Activated CD8-positive, alpha-beta T cell treated with anti-CD3 and anti-CD28 coated beads for 36 hours (primary cell): ENCODE measurements at regions not wholly inside any gene's neighbourhood (a gene's known extent, or its start where the extent isn't known, plus 50 kb on each side); places are given as distances from the start of the nearest gene placed in this dataset.
A peak's percentile ranks its signal among the peaks of the same experiment; 100 is the strongest.

Experiments used
- ATAC-seq: fragments of 200-7000 bp; cut with Tn5 transposase; one replicate; pipeline ENCODE4 v1.10.0; 2021; ENCODE audit warnings: mild to moderate bottlenecking, moderate library complexity
- CTCF ChIA-PET: fragments of 350-600 bp; sonication (Branson Sonifier 250); formaldehyde crosslinking; loops from one replicate; lab custom pipeline; 2021; ENCODE audit warnings: antibody characterized with exemption; lab: Charles Lee
- POLR2A ChIA-PET: fragments of 350-600 bp; sonication (Branson Sonifier 250); formaldehyde crosslinking; loops from one replicate; lab custom pipeline; 2021; ENCODE audit warnings: antibody characterized with exemption; lab: Charles Lee
- DNase-seq: peaks from one replicate; pipeline ENCODE4 v3.0.0-alpha.2; 2020
- H3K27ac Mint-ChIP-seq: one replicate; pipeline ENCODE4 v1.8.0; 2021; ENCODE audit warnings: mild to moderate bottlenecking, mixed read lengths
- H3K27me3 Mint-ChIP-seq: one replicate; pipeline ENCODE4 v1.8.0; 2021; ENCODE audit warnings: mixed read lengths
- H3K36me3 Mint-ChIP-seq: one replicate; pipeline ENCODE4 v1.8.0; 2021; ENCODE audit warnings: low read depth, mixed read lengths
- H3K4me1 Mint-ChIP-seq: one replicate; pipeline ENCODE4 v1.8.0; 2021; ENCODE audit warnings: low read depth, mixed read lengths
- H3K4me3 Mint-ChIP-seq: one replicate; pipeline ENCODE4 v1.8.0; 2021; ENCODE audit warnings: mild to moderate bottlenecking, moderate library complexity, mixed read lengths
- H3K9me3 Mint-ChIP-seq: one replicate; pipeline ENCODE4 v1.8.0; 2021; ENCODE audit warnings: mixed read lengths
- CTCF ChIP-seq: fragments of 200-600 bp; IDR thresholded peaks from one replicate; pipeline ENCODE4 v1.8.0; 2022; ENCODE audit warnings: antibody characterized with exemption, mild to moderate bottlenecking
- intact Hi-C: fragments of 100-400 bp; cut with micrococcal nuclease; formaldehyde crosslinking; loops from one replicate; pipeline ENCODE4 v1.10.0; 2022

GRCh38 chr13:111049791-111050538 is 65.1 kb upstream of the ARHGEF7 start:
- H3K9me3 Mint-ChIP-seq = no peaks in the 10 kb centered on the region
- no peak overlapping the region for H3K27ac Mint-ChIP-seq
- TF ChIP-seq CTCF = no peak
- H3K4me1 Mint-ChIP-seq = peaks cover 5% of the 10 kb centered on the region
- ATAC-seq = no peak
- H3K4me3 Mint-ChIP-seq = no peak overlapping the region
- H3K36me3 Mint-ChIP-seq = no peaks in the 10 kb centered on the region
- peak; percentile 16 for DNase-seq
- H3K27me3 Mint-ChIP-seq = peaks cover 11% of the 10 kb centered on the region
- intact Hi-C loops = loop anchor here (10.0 kb wide), 1 partner anchor 105 kb away; no protein-coding TSS in a partner anchor
- ChIA-PET CTCF (no interaction called here), POLR2A (no interaction called here)

GRCh38 chr13:111048387-111048786 is 66.7 kb upstream of the ARHGEF7 start:
- TF ChIP-seq CTCF = no peak
- intact Hi-C loops = no loop called here
- POLR2A ChIA-PET = no interaction called here
- no peak for DNase-seq
- CTCF ChIA-PET = interaction anchor here (1.0 to 1.1 kb wide), 2 partner anchors 19 to 115 kb away, joined by 3 to 4 read pairs; no protein-coding TSS in a partner anchor
- peaks cover 5% of the 10 kb centered on the region for H3K4me1 Mint-ChIP-seq
- H3K27me3 Mint-ChIP-seq = peaks cover 3% of the 10 kb centered on the region
- H3K36me3 Mint-ChIP-seq = no peaks in the 10 kb centered on the region
- H3K4me3 Mint-ChIP-seq = no peak overlapping the region
- no peaks in the 10 kb centered on the region for H3K9me3 Mint-ChIP-seq
- ATAC-seq = no peak
- H3K27ac Mint-ChIP-seq = no peak overlapping the region

DNA sequence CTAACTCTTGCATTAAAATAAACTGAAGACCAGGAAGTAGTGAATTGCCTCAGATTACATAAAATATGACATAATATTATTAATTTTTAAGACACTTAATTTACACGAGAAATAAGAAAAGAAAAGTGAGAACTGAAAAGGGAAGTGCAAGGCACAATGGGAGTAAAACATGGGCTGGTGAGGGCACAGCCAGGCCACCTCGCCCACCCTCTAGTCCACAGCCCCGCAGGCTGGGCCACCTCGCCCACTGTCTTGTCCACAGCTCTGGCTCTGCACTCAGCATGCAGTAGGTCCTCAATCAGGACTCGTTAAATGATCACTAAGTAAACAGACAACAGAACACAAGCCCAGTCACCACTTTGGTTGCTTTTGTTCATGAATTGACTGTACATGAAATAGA is 67.8 kb upstream of the ARHGEF7 start:
- H3K4me1 Mint-ChIP-seq = peaks cover 5% of the 10 kb centered on the region
- ATAC-seq (no peak), DNase-seq (no peak)
- no peak overlapping the region for H3K27ac Mint-ChIP-seq
- no peak for TF ChIP-seq CTCF
- H3K4me3 Mint-ChIP-seq = no peak overlapping the region
- no peaks in the 10 kb centered on the region for H3K36me3 Mint-ChIP-seq
- H3K27me3 Mint-ChIP-seq = peaks cover 4% of the 10 kb centered on the region
- no peaks in the 10 kb centered on the region for H3K9me3 Mint-ChIP-seq
- intact Hi-C loops = no loop called here
- CTCF ChIA-PET = interaction anchor here (2.6 kb wide), 1 partner anchor 21 kb away, joined by 13 read pairs; no protein-coding TSS in a partner anchor
- POLR2A ChIA-PET = no interaction called here

- H3K9me3 Mint-ChIP-seq = no peaks in the 10 kb centered on the region
- H3K27me3 Mint-ChIP-seq = peaks cover 4% of the 10 kb centered on the region
- no peak for DNase-seq
- peak; percentile 65 for ATAC-seq
- H3K4me3 Mint-ChIP-seq = no peak overlapping the region
- intact Hi-C loops = no loop called here
- ChIA-PET CTCF (interaction anchor here (0.6 to 2.6 kb wide), 2 partner anchors 21 to 305 kb away, joined by 3 to 13 read pairs; no protein-coding TSS in a partner anchor), POLR2A (no interaction called here)
- no peak overlapping the region for H3K27ac Mint-ChIP-seq
- peaks cover 5% of the 10 kb centered on the region for H3K4me1 Mint-ChIP-seq
- H3K36me3 Mint-ChIP-seq = no peaks in the 10 kb centered on the region
- TF ChIP-seq CTCF = no peak
Observed at GRCh38 chr13:111046590-111047141, 68.4 kb upstream of the ARHGEF7 start.

- Mint-ChIP-seq H3K9me3 (no peaks in the 10 kb centered on the region), H3K27ac (no peak overlapping the region), H3K36me3 (no peaks in the 10 kb centered on the region), H3K4me3 (no peak overlapping the region), H3K27me3 (peaks cover 1% of the 10 kb centered on the region), H3K4me1 (peaks cover 5% of the 10 kb centered on the region)
- DNase-seq (no peak), ATAC-seq (no peak)
- ChIA-PET CTCF (no interaction called here), POLR2A (no interaction called here)
- no peak for TF ChIP-seq CTCF
- intact Hi-C loops = no loop called here
Observed at GRCh38 chr13:111045170-111045569, 69.9 kb upstream of the ARHGEF7 start.
